ENCODE measurements at regions not wholly inside any gene's neighbourhood (a gene's known extent, or its start where the extent isn't known, plus 50 kb on each side); places are given as distances from the start of the nearest gene placed in this dataset.

DNA sequence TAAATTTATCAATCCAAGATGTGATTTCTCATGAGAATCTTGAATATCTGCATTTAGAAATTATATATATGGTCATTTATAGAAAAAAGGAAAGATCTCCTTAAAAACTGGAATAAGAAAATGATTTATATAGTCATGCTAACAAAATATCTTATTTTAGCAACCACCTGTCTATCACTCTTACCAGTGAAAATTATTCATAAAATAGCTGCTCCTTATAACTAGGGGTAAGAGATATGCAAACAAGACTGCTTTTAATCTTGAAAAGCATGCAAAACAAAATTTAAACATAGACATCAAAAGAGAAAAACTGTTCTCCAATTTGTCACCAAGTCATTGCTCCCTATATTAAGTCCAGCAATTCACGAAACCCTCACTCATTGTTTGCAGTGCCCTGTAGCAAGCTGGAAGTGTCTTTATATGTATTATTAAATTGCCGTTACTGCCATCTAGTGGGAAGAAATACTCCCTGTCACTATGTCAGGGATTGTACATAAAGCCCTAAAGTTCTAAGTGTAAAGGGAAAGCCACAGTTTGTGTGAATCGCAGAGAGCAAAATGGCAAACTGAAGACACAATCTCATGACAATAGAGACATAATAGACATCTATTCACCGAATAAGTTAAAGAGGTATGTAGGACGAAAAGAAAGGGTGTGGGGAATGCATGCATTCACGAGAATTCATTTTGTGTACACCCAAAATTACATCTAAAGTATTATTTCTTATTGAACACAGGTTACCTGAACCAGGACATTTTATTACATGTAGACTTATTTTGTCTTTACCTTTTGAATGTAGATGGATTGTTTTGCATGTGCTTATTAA, 600.5 kb downstream of the USP25 start:
- Histone ChIP-seq H3K9me3 (no peaks in the 10 kb centered on the region), H3K4me1 (no peaks in the 10 kb centered on the region), H3K27me3 (no peaks in the 10 kb centered on the region), H3K4me3 (ENCODE audit: low read depth, low read length) (no peak overlapping the region), H3K36me3 (no peaks in the 10 kb centered on the region)
- TF ChIP-seq, protein P1, sequence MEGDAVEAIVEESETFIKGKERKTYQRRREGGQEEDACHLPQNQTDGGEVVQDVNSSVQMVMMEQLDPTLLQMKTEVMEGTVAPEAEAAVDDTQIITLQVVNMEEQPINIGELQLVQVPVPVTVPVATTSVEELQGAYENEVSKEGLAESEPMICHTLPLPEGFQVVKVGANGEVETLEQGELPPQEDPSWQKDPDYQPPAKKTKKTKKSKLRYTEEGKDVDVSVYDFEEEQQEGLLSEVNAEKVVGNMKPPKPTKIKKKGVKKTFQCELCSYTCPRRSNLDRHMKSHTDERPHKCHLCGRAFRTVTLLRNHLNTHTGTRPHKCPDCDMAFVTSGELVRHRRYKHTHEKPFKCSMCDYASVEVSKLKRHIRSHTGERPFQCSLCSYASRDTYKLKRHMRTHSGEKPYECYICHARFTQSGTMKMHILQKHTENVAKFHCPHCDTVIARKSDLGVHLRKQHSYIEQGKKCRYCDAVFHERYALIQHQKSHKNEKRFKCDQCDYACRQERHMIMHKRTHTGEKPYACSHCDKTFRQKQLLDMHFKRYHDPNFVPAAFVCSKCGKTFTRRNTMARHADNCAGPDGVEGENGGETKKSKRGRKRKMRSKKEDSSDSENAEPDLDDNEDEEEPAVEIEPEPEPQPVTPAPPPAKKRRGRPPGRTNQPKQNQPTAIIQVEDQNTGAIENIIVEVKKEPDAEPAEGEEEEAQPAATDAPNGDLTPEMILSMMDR (IDR thresholded peaks at IDR 0.05; ENCODE audit: low read depth, low read length), result peak; percentile 76
- peak; percentile 28 for DNase-seq

DNA sequence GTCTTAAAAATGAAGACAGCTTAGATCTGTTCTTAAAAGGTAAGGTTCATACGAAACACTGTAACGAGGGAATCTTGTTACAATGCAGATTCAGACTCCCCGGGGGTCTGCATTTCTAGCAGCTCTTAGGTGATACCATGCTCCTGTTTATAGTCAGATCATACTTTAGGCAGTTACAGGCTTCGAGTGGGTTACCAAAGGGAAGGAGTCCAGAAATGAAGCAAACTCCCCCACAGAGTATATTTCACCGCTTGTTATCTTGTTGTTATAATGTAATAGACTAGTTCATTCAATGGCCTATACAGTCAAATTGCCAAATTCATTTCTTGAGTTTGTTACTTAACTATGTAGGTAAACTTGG, 601.1 kb downstream of the USP25 start:
- no peak for DNase-seq
- Histone ChIP-seq H3K36me3 (no peaks in the 10 kb centered on the region), H3K4me1 (no peaks in the 10 kb centered on the region), H3K27me3 (no peaks in the 10 kb centered on the region), H3K9me3 (no peaks in the 10 kb centered on the region), H3K4me3 (ENCODE audit: low read depth, low read length) (no peak overlapping the region)
- TF ChIP-seq, protein P1 (IDR thresholded peaks at IDR 0.05; ENCODE audit: low read depth, low read length), result no peak

DNA sequence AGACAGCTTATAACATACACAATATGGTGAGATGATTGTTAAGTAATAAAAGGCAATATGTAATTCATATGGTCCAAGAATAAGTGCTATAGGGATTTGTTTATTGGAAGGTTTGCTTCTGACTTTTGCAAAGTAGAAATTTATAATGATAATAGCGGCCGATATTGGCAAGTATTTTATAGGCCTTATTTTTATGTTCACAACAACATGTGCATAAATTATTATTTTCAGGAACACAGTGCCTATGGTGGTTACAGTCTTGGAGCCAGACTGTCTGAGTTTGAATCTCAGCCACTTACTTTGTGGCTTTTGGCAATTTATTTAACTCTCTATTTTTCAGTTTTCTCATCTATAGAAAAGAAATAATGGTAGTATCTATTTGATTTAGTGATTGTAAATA, 607.5 kb downstream of the USP25 start:
- TF ChIP-seq, protein P1 (IDR thresholded peaks at IDR 0.05; ENCODE audit: low read depth, low read length), result no peak
- no peak for DNase-seq

DNA sequence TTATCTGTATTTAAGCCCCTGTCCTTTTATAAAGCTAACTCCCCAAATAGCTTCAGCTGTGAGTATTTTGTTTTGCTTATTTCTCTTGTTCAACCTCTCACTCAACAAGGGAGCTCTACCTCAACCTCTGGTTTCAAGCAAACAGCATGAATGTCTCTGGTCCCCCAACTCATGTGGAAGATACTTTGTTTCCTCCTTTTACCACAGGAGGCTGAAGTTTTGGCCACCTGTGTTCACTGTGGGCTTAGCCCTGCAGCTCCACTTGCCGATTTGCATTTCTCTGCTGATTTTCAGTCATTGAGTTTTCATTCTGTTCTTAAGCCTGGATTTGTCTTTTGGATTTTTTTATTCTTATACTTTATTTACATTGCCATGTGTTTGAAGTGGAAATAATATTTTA, 613.1 kb downstream of the USP25 start:
- Histone ChIP-seq H3K4me3 (ENCODE audit: low read depth, low read length) (no peak overlapping the region), H3K4me1 (no peaks in the 10 kb centered on the region), H3K27me3 (no peaks in the 10 kb centered on the region), H3K9me3 (no peaks in the 10 kb centered on the region), H3K36me3 (no peaks in the 10 kb centered on the region)
- DNase-seq, result no peak
- TF ChIP-seq, protein P1 (IDR thresholded peaks at IDR 0.05; ENCODE audit: low read depth, low read length), result no peak

More for the DNA sequence above, 607.5 kb downstream of the USP25 start:
- no peaks in the 10 kb centered on the region for H3K9me3 ChIP-seq
- H3K27me3 ChIP-seq, result no peaks in the 10 kb centered on the region
- H3K36me3 ChIP-seq, result no peaks in the 10 kb centered on the region
- H3K4me3 ChIP-seq (ENCODE audit: low read depth, low read length), result no peak overlapping the region
- no peaks in the 10 kb centered on the region for H3K4me1 ChIP-seq

DNA sequence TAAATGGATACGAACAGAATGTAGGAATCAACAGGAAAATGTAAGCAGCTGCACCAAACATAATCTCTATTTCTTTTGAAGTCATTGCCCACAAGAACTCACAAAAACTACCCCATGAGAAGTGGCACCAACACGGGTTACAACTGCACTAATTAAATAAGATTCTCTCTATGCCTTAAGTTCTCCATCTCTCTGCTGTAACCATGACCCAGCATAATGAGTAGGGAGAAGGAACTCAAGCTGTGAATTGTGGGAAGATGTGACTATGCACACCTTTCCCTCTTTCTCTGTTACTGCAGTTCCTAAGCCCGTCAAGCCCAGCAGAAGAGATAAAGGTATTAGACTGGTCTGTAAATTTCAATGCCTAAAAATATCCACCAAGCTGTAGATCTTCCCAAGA, 614.0 kb downstream of the USP25 start:
- Histone ChIP-seq H3K27me3 (no peaks in the 10 kb centered on the region), H3K4me1 (no peaks in the 10 kb centered on the region), H3K36me3 (no peaks in the 10 kb centered on the region), H3K9me3 (no peaks in the 10 kb centered on the region), H3K4me3 (ENCODE audit: low read depth, low read length) (no peak overlapping the region)
- TF ChIP-seq, protein P1 (IDR thresholded peaks at IDR 0.05; ENCODE audit: low read depth, low read length), result no peak
- DNase-seq, result no peak

GRCh38 chr21:16345757-16346156, 616.0 kb downstream of the USP25 start:
- TF ChIP-seq, protein P1 (IDR thresholded peaks at IDR 0.05; ENCODE audit: low read depth, low read length), result no peak
- Histone ChIP-seq H3K4me3 (ENCODE audit: low read depth, low read length) (no peak overlapping the region), H3K36me3 (no peaks in the 10 kb centered on the region), H3K27me3 (no peaks in the 10 kb centered on the region), H3K4me1 (no peaks in the 10 kb centered on the region), H3K9me3 (no peaks in the 10 kb centered on the region)
- no peak for DNase-seq
